ENCODE measurements at regions not wholly inside any gene's neighbourhood (a gene's known extent, or its start where the extent isn't known, plus 50 kb on each side); places are given as distances from the start of the nearest gene placed in this dataset.

DNA sequence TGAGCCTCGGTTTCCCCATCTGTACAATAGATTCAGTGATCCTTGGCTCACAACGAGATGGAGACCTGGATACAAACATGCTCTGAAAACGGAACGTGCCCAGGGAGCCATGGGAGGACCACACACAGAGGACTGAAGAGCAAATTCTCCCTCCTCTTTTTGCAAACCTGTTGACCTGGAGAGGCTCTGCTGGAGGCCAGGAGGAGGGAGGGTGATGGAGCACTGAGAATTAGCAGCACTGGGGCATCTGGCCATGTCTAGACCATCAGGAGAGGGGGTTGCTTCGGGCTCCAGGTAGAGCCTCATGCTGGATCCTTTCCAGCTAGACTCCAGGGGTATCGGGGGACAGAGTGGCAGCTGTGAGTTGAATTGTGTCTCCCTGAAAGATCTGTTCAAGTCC, 97.4 kb upstream of the GPR26 start:
- no peak for DNase-seq (ENCODE audit: low read depth in 3 of 3, low spot score in 1 of 3)

DNA sequence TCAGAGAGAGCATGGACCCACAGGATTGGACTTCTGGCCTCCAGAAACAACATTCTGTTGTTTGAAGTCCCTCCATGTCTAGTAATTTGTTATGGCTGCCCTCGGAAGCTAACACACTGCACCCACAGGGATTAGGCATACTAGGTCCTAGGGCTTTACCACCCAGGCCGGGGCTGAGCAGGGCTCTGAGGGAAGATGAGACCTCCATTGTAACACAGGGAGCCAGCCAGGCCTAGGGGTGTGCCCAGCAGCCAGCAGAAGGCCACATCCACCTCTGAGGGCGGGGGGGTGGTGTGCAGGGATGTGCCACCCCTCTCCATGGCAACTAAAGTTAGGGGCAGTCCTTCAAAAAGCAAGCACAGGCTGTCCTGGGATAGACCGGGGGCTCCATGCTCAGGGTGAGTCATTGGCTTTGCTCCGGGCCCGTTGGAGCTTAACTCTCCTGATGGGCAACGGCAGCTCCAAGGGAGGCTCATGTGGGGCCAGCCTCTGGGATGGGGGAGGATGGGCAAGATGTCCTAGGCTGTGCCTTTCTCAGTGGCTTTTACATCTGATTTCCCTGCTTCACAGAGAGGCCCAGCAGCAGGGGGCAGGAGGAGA, 96.6 kb upstream of the GPR26 start:
- no peak for DNase-seq (ENCODE audit: low read depth in 3 of 3, low spot score in 1 of 3)

DNA sequence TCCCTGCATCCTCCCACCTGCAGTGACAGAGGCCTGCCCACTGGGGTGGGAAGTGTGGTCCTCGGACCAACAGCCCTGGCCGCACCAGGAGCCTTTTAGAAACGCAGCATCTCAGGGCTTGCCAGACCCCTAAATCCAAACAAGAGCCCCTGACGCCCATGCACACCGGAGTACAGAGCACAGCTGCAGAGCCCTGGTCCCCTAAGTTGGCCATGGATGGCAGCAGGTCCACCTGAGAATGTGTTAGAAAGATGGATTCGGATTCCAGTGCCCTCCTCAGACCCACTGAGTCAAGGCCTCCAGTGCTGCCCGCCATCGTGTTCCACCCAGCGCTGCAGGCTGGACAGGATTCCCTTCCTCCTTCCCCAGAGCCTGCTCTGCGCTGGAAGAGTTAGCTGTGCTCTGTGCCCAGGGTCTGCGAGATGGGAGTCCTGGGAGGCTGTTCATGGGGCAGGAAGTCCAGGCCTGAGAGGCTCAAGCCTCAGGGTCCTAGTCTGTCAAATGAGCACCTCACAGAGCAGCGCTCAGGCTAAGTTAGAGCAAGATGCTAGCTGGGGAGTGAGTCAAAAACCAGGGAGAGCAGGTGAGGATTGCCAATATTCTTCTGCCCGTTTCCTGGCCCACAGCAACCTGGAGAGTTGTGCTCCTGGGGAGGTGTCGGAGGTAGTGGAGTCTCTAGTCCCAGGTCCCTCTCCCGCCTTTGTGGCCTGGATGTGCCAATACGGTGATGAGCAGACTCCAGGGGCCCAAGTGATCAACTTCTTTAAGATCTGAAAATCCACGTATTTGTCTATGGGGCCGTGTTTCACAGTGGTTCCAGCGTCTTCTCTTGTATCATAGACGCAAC, 95.9 kb upstream of the GPR26 start:
- DNase-seq (ENCODE audit: low read depth in 3 of 3, low spot score in 1 of 3): no peak

DNA sequence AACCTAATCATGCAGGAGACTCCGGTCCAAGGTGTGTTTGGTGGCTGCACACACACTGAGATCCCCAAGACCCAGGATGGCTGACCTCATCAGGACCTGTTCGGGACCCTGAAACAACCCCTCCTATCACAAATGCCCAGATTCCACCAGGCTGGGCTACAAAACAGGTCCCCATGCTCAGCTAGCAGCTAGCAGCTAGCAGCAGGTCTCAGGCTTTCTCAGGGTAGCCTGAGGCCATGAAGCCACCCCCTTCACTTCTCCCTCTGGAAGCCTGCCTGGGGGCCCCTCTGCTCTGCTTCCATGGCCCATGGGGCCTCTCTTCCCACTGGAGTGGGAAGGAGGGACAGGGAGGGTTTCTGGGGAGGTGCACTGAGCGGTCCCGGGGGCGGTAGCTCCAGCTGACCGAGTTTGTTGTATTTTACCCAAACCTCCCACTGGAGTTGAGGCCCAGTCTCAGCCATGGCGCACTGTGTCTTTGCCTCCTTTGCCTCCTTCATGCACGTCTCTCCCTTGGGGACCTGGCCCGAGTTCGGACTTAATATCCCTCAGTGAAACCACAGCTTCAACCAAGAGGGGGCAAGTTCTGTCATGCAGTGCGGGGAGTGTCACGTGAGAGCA, 95.1 kb upstream of the GPR26 start:
- no peak for DNase-seq (ENCODE audit: low read depth in 3 of 3, low spot score in 1 of 3)

DNA sequence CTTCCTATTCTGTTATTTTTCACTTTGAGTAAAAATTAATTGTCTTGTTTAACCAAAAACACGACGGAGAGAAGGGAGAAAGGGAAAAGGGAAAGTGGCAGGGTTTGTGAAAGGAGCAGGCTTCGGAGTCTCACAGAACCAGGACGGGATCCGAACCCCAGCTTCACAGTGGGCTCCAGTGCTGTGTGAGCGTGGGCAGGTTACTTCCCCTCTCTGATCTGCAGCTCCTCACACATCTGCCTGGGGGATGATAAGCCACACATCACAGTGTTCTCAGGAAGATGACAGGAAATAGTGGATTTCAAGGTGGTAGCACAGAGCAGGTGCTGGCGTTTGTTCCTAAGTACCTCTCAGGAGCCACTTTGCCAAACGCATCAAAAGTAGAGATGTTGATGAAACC, 94.2 kb upstream of the GPR26 start:
- no peak for DNase-seq (ENCODE audit: low read depth in 3 of 3, low spot score in 1 of 3)

DNA sequence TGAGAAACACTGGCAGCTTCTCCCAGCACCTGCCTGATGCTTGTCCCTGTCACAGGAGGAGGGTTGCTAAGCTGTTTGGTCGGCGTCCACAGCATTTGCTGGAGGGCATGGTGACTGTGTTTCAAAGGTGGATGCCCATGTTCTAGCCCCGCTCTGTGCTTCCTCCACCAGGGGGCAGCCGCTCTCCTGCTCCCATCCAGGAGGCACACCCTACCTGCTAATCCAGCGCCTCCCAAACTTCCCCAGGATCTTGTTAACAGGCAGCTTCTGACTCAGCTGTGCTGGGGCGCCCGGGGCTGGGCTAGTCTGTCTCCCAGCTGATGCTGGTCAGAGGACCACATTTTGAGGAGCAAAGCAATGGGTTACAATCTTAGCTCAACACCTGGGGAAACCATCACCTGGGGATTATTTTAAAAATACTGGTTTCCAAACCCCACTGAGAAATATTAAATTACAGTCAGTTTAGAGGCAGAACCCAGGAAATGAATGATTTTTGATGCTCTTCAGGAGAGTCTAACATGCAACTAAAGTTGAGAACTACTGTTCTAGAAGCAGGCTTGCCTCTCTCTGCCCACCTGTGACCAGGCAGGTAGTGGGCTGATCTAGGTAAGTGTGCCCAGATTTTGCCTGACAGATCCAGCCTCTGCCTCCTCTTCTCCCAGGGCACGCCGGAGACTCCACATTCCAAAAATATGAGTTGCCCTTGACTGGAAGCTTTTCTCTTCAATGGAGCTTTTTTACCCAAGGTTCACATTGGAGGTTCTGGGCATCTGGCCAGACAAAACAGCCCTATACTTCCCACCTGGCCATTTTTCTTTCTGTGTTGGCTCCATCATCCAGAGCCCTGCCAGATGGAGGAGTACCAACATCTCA, 92.7 kb upstream of the GPR26 start:
- peak in 1 of 3 donors; percentile 14 for DNase-seq (ENCODE audit: low read depth in 3 of 3, low spot score in 1 of 3)

DNA sequence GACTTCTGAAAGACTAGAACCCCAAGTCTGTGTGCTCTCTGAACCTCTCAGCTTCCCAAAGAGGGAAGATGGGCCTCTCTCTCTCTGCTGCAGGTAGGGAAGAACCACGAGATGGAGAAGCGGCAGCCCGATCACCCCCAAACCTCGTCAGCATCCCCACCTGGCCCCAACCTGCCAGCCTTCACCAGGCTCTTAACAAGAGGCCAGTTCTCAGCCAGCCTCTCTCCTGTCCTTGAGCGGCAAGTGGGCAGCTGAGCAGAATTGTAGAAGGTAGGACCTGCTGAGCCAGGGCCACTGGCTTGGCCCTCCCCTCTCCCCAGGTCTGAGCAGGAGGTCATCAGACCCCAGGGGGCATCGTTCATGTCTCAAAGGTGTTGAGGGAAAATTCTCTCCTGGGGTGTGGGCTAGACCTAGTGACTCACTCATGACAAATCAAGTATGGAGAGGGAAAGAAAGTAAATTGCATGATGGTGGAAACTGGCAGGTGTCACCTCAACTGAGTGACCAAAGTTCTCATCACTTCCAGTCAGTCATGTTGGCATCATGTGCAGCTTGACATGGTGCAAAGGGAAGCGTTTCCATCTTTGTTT, 92.0 kb upstream of the GPR26 start:
- DNase-seq (ENCODE audit: low read depth in 3 of 3, low spot score in 1 of 3): no peak

DNA sequence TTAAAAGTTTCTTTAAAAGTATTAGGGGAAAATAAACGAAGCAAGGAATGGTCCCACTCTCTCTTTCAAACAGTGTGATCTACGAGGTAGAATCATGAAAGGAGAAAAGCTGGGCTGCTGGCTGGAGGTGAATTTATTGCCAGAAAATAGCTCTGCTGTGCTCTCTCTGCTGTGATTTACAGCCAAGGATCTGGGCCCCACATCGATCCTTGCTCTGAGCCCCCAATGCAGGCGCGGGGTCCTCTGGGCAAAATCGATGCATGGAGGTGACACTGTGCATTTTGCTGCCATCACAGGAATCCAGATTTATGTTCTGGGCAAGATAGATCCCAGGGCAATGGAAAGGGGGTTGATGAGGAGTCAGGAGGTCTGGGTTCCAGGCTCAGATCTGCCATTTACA, 91.0 kb upstream of the GPR26 start:
- no peak for DNase-seq (ENCODE audit: low read depth in 3 of 3, low spot score in 1 of 3)

DNA sequence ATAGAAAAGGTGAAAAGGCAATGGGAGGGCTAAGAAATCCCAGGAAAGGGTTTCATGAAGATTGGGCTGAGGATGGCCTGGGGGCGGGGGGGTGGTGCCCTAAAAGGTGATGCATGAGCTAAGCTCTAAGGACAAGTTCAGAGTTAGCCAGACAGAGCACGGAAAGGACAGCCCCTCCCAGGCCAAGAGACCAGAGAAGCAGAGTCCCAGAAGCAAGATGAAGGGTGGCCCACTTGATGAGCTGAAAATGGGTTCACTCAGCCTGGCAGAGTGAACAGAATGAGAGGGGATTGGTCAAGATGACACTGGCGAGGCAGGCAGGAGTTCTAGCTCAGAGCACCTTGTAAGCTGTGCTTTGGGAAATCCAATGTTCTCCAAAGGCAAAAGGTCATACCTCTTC, 89.4 kb upstream of the GPR26 start:
- DNase-seq (ENCODE audit: low read depth in 3 of 3, low spot score in 1 of 3): no peak

DNA sequence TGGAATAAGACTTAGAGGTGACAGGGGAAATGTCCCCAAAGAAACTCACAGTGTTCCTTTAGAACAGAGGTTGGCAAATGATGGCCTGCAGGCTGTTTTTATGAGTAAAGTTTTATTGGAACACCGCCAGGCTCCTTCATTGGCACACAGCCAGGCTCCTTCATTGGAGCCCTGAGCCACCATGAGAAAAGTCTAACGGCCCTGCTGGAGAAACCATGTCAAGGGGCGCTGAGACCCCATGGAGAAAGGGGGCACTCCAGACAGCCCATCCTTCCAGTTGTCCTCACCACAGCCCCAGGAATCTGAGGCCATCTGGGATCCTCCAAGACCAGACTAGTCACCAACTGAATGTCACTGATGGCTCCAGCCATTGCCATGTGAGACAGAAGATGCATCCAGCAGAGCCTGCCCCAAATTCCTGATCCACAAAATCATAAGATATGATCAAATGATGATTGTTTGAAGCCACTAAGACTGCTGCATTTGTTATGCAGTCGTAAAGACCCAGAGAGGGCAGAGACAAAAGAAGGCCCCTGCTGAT, 88.2 kb upstream of the GPR26 start:
- no peak for DNase-seq (ENCODE audit: low read depth in 3 of 3, low spot score in 1 of 3)

DNA sequence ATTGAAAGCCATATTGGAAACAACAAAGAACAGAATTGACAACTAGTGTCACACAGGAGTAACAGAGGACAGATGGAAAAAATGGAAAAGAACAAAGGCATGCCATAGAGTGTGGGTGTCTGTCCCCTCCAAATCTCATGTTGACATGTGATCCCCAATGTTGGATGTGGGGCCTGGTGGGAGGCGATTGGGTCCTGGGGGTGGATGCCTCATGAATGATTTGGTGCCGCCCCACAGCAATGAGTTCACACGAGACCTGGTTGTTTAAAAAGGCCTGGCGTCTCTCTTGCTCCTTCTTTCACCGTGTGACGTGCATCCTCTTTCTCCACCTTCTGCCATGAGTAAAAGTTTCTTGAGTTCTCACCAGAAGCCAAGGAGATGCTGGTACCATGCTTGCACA, 87.4 kb upstream of the GPR26 start:
- no peak for DNase-seq (ENCODE audit: low read depth in 3 of 3, low spot score in 1 of 3)

DNA sequence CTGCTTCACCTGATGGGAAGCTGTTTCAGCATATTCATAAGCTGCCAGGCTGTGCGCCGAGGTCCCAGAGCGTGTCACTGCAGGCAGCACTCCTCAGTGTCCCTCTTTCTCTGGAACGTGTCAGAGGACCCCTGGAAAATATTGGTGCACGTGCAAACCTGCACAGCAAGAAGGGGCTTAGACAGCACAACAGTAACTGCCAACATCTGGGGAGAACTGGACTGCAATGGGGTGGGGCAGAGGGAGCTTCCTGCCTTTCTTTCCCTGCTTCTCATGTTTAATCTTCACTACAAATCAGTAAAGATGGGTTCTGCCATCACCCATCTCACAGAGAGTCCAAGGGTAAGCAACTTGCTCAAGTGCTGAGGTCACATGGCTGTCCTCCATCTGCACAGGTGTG, 86.5 kb upstream of the GPR26 start:
- DNase-seq (ENCODE audit: low read depth in 3 of 3, low spot score in 1 of 3): no peak

DNA sequence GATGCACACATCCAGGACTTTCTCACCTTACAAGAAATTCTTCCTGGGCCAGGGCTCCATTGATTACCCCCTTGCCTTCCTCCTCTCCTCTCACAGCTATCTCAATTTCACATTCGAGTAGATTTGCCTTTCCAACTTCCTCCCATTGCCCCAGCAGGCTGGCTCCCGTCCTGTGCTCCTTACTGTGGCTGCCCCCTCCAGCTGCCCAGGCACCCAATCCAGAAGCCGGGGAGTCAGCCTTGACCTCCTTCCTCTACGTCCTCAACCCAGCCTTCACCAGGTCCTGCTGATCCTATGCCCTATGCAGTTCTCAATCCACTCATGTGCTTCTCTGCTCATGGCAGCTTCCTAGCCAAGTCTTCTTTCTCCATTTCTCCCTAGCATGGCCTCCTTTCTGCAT, 85.7 kb upstream of the GPR26 start:
- DNase-seq (ENCODE audit: low read depth in 3 of 3, low spot score in 1 of 3): no peak

DNA sequence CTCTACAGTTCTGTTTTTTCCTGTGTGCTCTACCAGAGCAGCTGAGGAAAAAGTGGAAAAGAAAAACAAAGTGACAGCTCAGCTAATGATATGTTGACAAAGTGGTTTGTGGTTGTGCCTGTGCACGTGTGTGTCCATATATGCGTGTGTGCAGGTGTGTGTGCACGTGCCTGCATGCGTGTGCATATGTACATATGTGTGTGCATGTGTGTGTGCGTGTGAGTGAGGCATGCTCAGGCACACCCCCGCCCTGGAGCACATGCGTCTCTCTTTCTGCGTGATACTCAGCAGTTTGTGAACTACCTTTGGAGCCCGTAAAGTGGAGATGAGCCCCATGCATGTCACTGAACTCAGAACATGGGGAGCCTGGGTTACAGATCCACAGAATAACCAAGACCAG, 84.5 kb upstream of the GPR26 start:
- no peak for DNase-seq (ENCODE audit: low read depth in 3 of 3, low spot score in 1 of 3)

DNA sequence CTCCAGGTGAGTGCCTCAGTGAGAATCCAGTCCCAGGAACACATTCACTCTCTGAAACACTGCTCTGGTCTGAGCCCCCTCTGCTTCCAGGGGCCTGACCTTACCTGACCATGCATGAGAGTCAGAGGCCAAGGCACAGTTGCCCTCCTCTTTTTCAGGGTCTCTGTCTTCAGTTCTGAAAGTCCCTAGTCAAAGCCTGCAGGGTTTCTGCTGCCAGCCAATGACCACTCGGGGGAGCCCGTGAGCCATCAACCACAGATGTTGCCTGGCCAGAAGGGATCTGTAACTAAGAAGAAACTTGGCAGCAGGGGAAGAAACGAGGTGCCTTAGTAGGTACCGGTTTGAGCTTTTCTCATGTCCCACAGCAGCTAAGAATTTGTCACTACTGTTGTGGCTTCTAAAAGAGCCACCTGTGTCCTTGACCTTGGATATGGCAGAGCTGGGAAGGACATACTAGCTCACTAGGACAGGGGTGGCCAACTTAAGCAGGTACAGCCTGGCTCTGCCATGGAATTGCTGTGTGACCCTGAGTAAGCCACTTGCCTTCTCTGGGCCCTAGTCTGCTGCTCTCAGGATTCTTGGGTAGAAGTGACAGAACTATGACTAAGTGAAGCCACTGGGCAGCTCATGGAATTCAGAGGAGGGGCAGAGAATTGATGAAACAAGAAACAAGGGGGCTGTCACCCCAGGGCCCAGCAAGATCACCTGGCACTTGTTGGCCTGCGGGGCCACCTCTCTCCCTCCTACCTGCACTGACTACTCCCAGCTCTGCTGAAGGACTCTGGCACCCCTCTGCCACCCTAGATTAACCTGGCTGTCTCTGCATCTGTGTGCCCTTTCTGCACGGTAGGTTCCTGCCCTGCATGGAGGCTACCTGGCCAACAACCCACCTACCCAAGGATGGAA, 83.8 kb upstream of the GPR26 start:
- peak in 2 of 3 donors; percentile 19 to 46 for DNase-seq (ENCODE audit: low read depth in 3 of 3, low spot score in 1 of 3)

DNA sequence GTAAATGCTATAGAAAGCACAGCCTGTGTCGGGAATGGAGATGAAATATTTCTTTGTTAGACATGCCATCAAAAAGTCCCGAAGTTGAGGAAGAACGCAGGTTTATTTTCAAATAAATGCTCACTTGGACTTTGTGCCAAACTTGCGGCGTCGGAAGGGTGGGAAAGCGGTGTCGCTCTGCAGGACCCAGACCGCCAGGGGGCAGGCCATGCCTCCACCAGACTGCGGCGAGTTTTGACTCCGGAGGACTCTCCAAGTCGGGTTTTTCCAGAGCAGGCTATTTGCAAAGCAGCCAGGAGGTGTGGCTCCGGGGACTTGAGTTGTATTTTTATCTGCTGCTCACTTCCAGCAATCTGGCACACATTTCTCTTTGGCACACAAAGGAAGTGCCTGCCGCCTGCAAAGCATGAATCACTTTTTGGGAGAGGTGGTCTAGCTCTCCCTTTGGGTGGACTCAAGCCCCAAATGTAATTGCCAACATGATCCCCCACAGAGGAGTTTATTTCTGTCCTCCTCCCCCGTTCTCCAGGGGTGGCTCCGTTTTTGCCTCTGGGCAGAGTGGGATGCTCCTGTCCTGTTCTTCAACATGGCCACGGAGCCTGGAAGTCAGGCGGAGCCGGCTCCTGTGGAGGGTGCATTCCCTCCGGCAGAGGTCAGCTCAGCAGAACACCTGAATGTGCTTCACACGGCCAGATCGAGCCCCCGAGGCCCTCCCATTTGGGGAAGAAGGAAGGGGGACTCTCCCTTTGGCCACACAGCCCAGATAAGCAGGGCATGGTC, 82.3 kb upstream of the GPR26 start:
- DNase-seq (ENCODE audit: low read depth in 3 of 3, low spot score in 1 of 3): peak in 1 of 3 donors; percentile 7

DNA sequence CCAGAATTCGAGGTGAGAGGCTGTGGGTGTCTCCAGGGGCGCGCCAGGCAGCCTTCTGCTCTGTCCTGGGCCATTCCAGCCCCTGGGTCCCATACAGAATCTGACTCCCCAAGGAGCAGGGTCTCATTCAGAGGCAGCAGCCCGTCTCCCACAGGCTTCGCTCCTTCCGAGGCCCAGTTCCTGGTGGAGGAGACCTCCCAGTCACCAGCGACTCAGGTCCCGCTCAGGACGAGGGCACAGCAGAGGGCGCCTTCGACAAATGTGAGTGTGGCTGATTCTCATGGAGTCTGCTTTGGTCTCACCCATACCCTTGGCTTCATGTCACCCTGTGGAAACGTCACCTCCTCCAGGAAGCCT, 81.8 kb upstream of the GPR26 start:
- DNase-seq (ENCODE audit: low read depth in 3 of 3, low spot score in 1 of 3): no peak

DNA sequence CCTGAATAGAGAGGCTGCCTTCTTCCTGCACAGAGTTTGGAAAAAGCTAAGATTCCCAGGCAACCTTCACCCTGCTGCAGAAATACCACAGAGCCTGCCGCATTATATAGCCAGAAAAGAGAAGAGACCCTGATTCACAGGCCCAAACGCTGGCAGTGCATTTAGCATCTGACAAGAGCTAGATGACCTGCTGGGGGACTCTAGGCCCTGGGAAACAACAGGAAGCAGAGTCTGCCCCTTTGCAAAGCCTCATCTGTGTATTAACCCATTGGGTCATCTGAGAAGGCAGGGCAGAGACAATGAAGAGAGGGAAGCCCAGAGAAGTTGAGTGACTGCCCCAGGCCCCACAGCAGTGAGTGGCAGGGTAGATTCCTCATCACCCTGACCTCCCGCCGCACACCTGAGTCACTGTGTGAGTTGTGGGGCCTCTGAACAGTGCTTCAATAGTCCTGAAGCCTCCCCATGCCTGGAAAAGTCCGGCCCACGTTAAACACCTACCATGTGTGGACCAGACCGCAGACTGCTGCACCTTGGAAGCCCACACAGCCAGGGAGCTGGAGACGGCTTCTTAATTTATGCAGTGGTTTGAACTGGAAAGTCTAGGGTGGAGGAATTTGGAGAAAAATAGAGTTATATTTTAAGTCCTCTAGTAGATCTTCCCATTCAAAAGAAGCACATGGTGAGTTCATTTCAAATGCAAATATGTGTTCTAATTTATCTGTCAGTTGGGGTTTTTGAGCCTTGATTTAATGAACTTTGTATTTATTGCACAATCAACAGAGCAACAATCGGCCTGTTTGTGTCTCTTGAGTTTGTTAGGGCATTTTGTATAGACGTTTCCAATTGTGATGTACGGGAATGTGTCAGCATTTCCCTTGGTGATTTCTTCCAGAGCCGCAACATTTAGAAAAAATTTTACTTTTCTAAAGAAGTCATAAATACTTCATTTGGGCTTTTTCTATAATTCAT, 80.4 kb upstream of the GPR26 start:
- DNase-seq (ENCODE audit: low read depth in 3 of 3, low spot score in 1 of 3): no peak
